ENCODE measurements at regions not wholly inside any gene's neighbourhood (a gene's known extent, or its start where the extent isn't known, plus 50 kb on each side); places are given as distances from the start of the nearest gene placed in this dataset.

GRCh38 chr3:134709561-134710312 lies 58.9 kb upstream of the KY start:
- CTCF ChIA-PET: no interaction called here

GRCh38 chr3:134710313-134710680 lies 59.5 kb upstream of the KY start:
- Histone ChIP-seq H3K4me3 (no peak overlapping the region), H3K4me2 (no peak overlapping the region), H3K4me1 (no peaks in the 10 kb centered on the region), H3K9me3 (no peaks in the 10 kb centered on the region), H3K27ac (no peak overlapping the region)
- POLR2A ChIA-PET: no interaction called here
- DNase-seq (ENCODE audit: low read depth in 1 of 2, low spot score in 1 of 2): no peak
- no peak for ATAC-seq
- CTCF ChIA-PET: no interaction called here
- FAIRE-seq: no peak
- 53% methylated on average over 6 of the region's 6 CpGs for WGBS (ENCODE audit: missing lambda C conversion rate)
- TF ChIP-seq HOXA7 (CRISPR knock-in tag; IDR thresholded peaks at IDR 0.05) (no peak), NFE2L2 (conservative IDR thresholded peaks at IDR 0.05; ENCODE audit: low read length) (no peak), EHF (CRISPR knock-in tag; IDR thresholded peaks at IDR 0.05) (no peak), SMC3 (IDR thresholded peaks at IDR 0.05) (no peak), HOXB13 (CRISPR knock-in tag; IDR thresholded peaks at IDR 0.05; ENCODE audit: low read depth) (no peak), KDM1A (IDR thresholded peaks at IDR 0.05; ENCODE audit: low read depth) (no peak), NR3C1 (IDR thresholded peaks at IDR 0.05) (no peak), ZFP36 (IDR thresholded peaks at IDR 0.05; ENCODE audit: borderline replicate concordance, partially characterized antibody) (no peak), HEYL (CRISPR knock-in tag; IDR thresholded peaks at IDR 0.05) (no peak), ZC3H11A (IDR thresholded peaks at IDR 0.05) (no peak), KDM5A (IDR thresholded peaks at IDR 0.05) (no peak), REST (IDR thresholded peaks at IDR 0.05) (no peak), BCL3 (IDR thresholded peaks at IDR 0.05) (no peak), EHMT2 (IDR thresholded peaks at IDR 0.05; ENCODE audit: low read depth) (no peak), TP53 (CRISPR knock-in tag; IDR thresholded peaks at IDR 0.05) (no peak), CTCF (IDR thresholded peaks at IDR 0.05) (no peak)

More at GRCh38 chr3:134709561-134710312, 58.9 kb upstream of the KY start:
- no peaks in the 10 kb centered on the region for H3K9me3 ChIP-seq
- H3K4me2 ChIP-seq: no peak overlapping the region
- no peak for TF ChIP-seq GATA3 (IDR thresholded peaks at IDR 0.05; ENCODE audit: borderline replicate concordance)
- no peak for TF ChIP-seq HMGXB4 (CRISPR knock-in tag; IDR thresholded peaks at IDR 0.05; ENCODE audit: borderline replicate concordance)
- no peak for TF ChIP-seq HDAC2 (IDR thresholded peaks at IDR 0.05)
- TF ChIP-seq RARB (CRISPR knock-in tag; IDR thresholded peaks at IDR 0.05): no peak
- TF ChIP-seq CTCF (IDR thresholded peaks at IDR 0.05): no peak
- TF ChIP-seq NR3C1 (IDR thresholded peaks at IDR 0.05): no peak
- no peak for TF ChIP-seq PHF8 (IDR thresholded peaks at IDR 0.05; ENCODE audit: borderline replicate concordance, low read depth)
- TF ChIP-seq MYC (IDR thresholded peaks at IDR 0.05; ENCODE audit: borderline replicate concordance, low read length): no peak
- TF ChIP-seq MAZ (IDR thresholded peaks at IDR 0.05; ENCODE audit: borderline replicate concordance, low read depth, low read length): no peak
- TF ChIP-seq NPAS2 (CRISPR knock-in tag; IDR thresholded peaks at IDR 0.05; ENCODE audit: borderline replicate concordance): no peak
- no peak for TF ChIP-seq RCOR1 (IDR thresholded peaks at IDR 0.05; ENCODE audit: low read depth, low read length)
- TF ChIP-seq HOXB13 (CRISPR knock-in tag; IDR thresholded peaks at IDR 0.05; ENCODE audit: low read depth): no peak
- H3K27ac ChIP-seq: no peak overlapping the region
- DNase-seq (ENCODE audit: low read depth in 1 of 2, low spot score in 1 of 2): no peak
- 56% methylated on average over 4 of the region's 5 CpGs for WGBS (ENCODE audit: missing lambda C conversion rate)
- no peak for FAIRE-seq
- POLR2A ChIA-PET: no interaction called here
- H3K4me3 ChIP-seq: no peak overlapping the region
- no peak for ATAC-seq
- no peaks in the 10 kb centered on the region for H3K4me1 ChIP-seq

Measured in A549 (cell line).